PC-9 (cell line): ENCODE measurements at regions not wholly inside any gene's neighbourhood (a gene's known extent, or its start where the extent isn't known, plus 50 kb on each side); places are given as distances from the start of the nearest gene placed in this dataset.

Experiments used
- BruUV-seq: library from RNA; stranded (reverse); fragments of 400-500 nt; replicated peaks from 2 replicates; lab custom pipeline; 2021; lab: Mats Ljungman, UMichigan
- CTCF ChIA-PET: fragments of 300-600 bp; sonication (Branson Sonifier 250); formaldehyde crosslinking; loops from one replicate; lab custom pipeline; 2022; ENCODE audit warnings: antibody characterized with exemption; lab: Charles Lee
- POLR2A ChIA-PET: fragments of 300-600 bp; sonication (Branson Sonifier 250); formaldehyde crosslinking; loops from one replicate; lab custom pipeline; 2022; ENCODE audit warnings: antibody characterized with exemption; ENCODE audit not compliant: unreplicated experiment; lab: Charles Lee
- DNase-seq, 2 experiments: peaks; one replicate each; pipeline versions ENCODE4 v3.0.0 to v3.0.0-alpha.2; 2015 to 2022; ENCODE audit warnings: mixed read lengths in 1 of 2
- H2AFZ ChIP-seq: fragments of 200-600 bp; sonication (generic); 2 replicates; pipeline ENCODE4 v1.8.1; 2017; ENCODE audit warnings: antibody characterized with exemption
- H3F3A ChIP-seq: fragments of 200-600 bp; sonication (generic); 2 replicates; pipeline ENCODE4 v1.8.1; 2017; ENCODE audit warnings: antibody characterized with exemption, mild to moderate bottlenecking, low read depth; ENCODE audit not compliant: insufficient read depth
- H3K27ac ChIP-seq: fragments of 200-600 bp; sonication (generic); 2 replicates; pipeline ENCODE4 v1.6.1; 2016; ENCODE audit warnings: mixed run types
- H3K27me3 ChIP-seq: fragments of 200-600 bp; sonication (generic); 2 replicates; pipeline ENCODE4 v1.6.1; 2016; ENCODE audit warnings: low read depth, mixed run types; ENCODE audit not compliant: insufficient read depth
- H3K36me3 ChIP-seq: fragments of 200-600 bp; sonication (generic); 2 replicates; pipeline ENCODE4 v1.6.1; 2016; ENCODE audit warnings: low read depth, mixed run types
- H3K4me1 ChIP-seq: fragments of 200-600 bp; sonication (generic); replicated peaks from 2 replicates; pipeline ENCODE4 v1.6.1; 2016; ENCODE audit warnings: mixed run types; ENCODE audit not compliant: insufficient read depth
- H3K4me2 ChIP-seq: fragments of 200-600 bp; sonication (generic); 2 replicates; pipeline ENCODE4 v1.6.1; 2017; ENCODE audit warnings: mixed run types
- H3K4me3 ChIP-seq: fragments of 200-600 bp; sonication (generic); 2 replicates; pipeline ENCODE4 v1.6.1; 2016; ENCODE audit warnings: mixed run types
- H3K79me2 ChIP-seq: fragments of 200-600 bp; sonication (generic); 2 replicates; pipeline ENCODE4 v1.6.1; 2017; ENCODE audit warnings: low read depth, mixed run types
- H3K9me2 ChIP-seq: fragments of 200-600 bp; sonication (generic); 2 replicates; pipeline ENCODE4 v1.8.1; 2017; ENCODE audit warnings: mild to moderate bottlenecking; ENCODE audit not compliant: insufficient read depth
- H3K9me3 ChIP-seq: fragments of 200-600 bp; sonication (generic); 2 replicates; pipeline ENCODE4 v1.8.1; 2016; ENCODE audit warnings: low read depth; ENCODE audit not compliant: insufficient read depth
- H4K20me1 ChIP-seq: fragments of 200-600 bp; sonication (generic); 2 replicates; pipeline ENCODE4 v1.8.1; 2017; ENCODE audit not compliant: insufficient read depth
- CTCF ChIP-seq: fragments of 200-600 bp; sonication (generic); conservative IDR thresholded peaks from 2 replicates; pipeline ENCODE4 v1.6.1; 2017; ENCODE audit warnings: mixed run types, antibody characterized with exemption, mild to moderate bottlenecking, moderate library complexity
- EZH2 ChIP-seq: fragments of 200-600 bp; sonication (generic); IDR thresholded peaks from 2 replicates; pipeline ENCODE4 v1.8.0; 2017; ENCODE audit warnings: antibody characterized with exemption, low read depth
- intact Hi-C: fragments of 100-400 bp; cut with micrococcal nuclease; formaldehyde crosslinking; loops from one replicate; pipeline ENCODE4 v1.10.0; 2022; ENCODE audit not compliant: unreplicated experiment

GRCh38 chr5:38772471-38772870, 73.3 kb upstream of the OSMR start:
- CTCF ChIA-PET, result no interaction called here

GRCh38 chr5:38775218-38775840, 70.5 kb upstream of the OSMR start:
- DNase-seq, result no peak
- ChIA-PET CTCF (interaction anchor here (0.6 kb wide), 1 partner anchor 11 kb away, joined by 4 read pairs; no protein-coding TSS in a partner anchor), POLR2A (no interaction called here)
- Histone ChIP-seq H4K20me1 (no peaks in the 10 kb centered on the region), H3K9me3 (no peaks in the 10 kb centered on the region; the same call in 1 of the 2 replicates), H3K79me2 (no peaks in the 10 kb centered on the region), H2AFZ (no peak overlapping the region), H3K4me1 (no peaks in the 10 kb centered on the region), H3K27me3 (peaks cover 30% of the 10 kb centered on the region; the same call in 1 of the 2 replicates), H3K36me3 (no peaks in the 10 kb centered on the region), H3F3A (no peaks in the 10 kb centered on the region), H3K4me3 (no peak overlapping the region), H3K4me2 (no peak overlapping the region), H3K9me2 (no peaks in the 10 kb centered on the region), H3K27ac (no peak overlapping the region)
- no TSS peak for BruUV-seq
- TF ChIP-seq EZH2 (no peak), CTCF (no peak)
- intact Hi-C loops, result loop anchor here (5.0 kb wide), 1 partner anchor 88 kb away; no protein-coding TSS in a partner anchor

More at GRCh38 chr5:38772471-38772870, 73.3 kb upstream of the OSMR start:
- intact Hi-C loops, result no loop called here
- Histone ChIP-seq H3K27ac (no peak overlapping the region), H3K4me1 (no peaks in the 10 kb centered on the region), H3K27me3 (peaks cover 26% of the 10 kb centered on the region; the same call in 1 of the 2 replicates), H3K79me2 (no peaks in the 10 kb centered on the region), H3K9me3 (no peaks in the 10 kb centered on the region; the same call in 1 of the 2 replicates), H2AFZ (no peak overlapping the region), H4K20me1 (no peaks in the 10 kb centered on the region), H3F3A (no peaks in the 10 kb centered on the region), H3K4me3 (no peak overlapping the region), H3K9me2 (no peaks in the 10 kb centered on the region), H3K36me3 (no peaks in the 10 kb centered on the region), H3K4me2 (no peak overlapping the region)
- TF ChIP-seq CTCF (no peak), EZH2 (no peak)
- POLR2A ChIA-PET, result no interaction called here
- DNase-seq, result no peak
- no TSS peak for BruUV-seq

GRCh38 chr5:38776149-38776896, 69.5 kb upstream of the OSMR start:
- H3K4me2 ChIP-seq, result no peak overlapping the region
- TF ChIP-seq CTCF, result no peak
- no peak for TF ChIP-seq EZH2
- H3K27me3 ChIP-seq, result peaks cover 30% of the 10 kb centered on the region; the same call in 1 of the 2 replicates
- intact Hi-C loops, result loop anchor here (5.0 kb wide), 1 partner anchor 89 kb away; no protein-coding TSS in a partner anchor
- CTCF ChIA-PET, result no interaction called here
- no peaks in the 10 kb centered on the region for H3K9me2 ChIP-seq
- no peaks in the 10 kb centered on the region for H3K79me2 ChIP-seq
- no peaks in the 10 kb centered on the region for H3K36me3 ChIP-seq
- no peaks in the 10 kb centered on the region for H3F3A ChIP-seq
- H3K9me3 ChIP-seq, result no peaks in the 10 kb centered on the region; the same call in 1 of the 2 replicates
- H3K4me3 ChIP-seq, result no peak overlapping the region
- no peak overlapping the region for H2AFZ ChIP-seq
- no peak for DNase-seq
- no peak overlapping the region for H3K27ac ChIP-seq
- no peaks in the 10 kb centered on the region for H3K4me1 ChIP-seq
- POLR2A ChIA-PET, result no interaction called here
- no TSS peak for BruUV-seq
- H4K20me1 ChIP-seq, result no peaks in the 10 kb centered on the region
